SJSA1 (cell line): ENCODE measurements at regions not wholly inside any gene's neighbourhood (a gene's known extent, or its start where the extent isn't known, plus 50 kb on each side); places are given as distances from the start of the nearest gene placed in this dataset.

Experiments used
- DNase-seq, 2 experiments: peaks; one replicate each; pipeline ENCODE4 v3.0.0-alpha.2; 2015 to 2020; ENCODE audit warnings: low spot score in 2 of 2, low read depth in 1 of 2
- H3K27ac ChIP-seq: fragments of 250-450 bp; sonication (Bioruptor Pico); 2 replicates; pipeline ENCODE4 v1.5.1; 2020; ENCODE audit warnings: mild to moderate bottlenecking, moderate library complexity
- H3K27me3 ChIP-seq: fragments of 250-450 bp; sonication (Bioruptor Pico); replicated peaks from 2 replicates; pipeline ENCODE4 v1.5.1; 2020; ENCODE audit warnings: mild to moderate bottlenecking, moderate library complexity
- H3K36me3 ChIP-seq: fragments of 250-450 bp; sonication (Bioruptor Pico); 2 replicates; pipeline ENCODE4 v1.5.1; 2020; ENCODE audit warnings: mild to moderate bottlenecking
- H3K4me1 ChIP-seq: fragments of 250-450 bp; sonication (Bioruptor Pico); replicated peaks from 2 replicates; pipeline ENCODE4 v1.6.1; 2021; ENCODE audit warnings: mild to moderate bottlenecking
- H3K4me3 ChIP-seq: fragments of 250-450 bp; sonication (Bioruptor Pico); 2 replicates; pipeline ENCODE4 v1.5.1; 2020; ENCODE audit warnings: mild to moderate bottlenecking
- H3K9me3 ChIP-seq: fragments of 250-450 bp; sonication (Bioruptor Pico); replicated peaks from 2 replicates; pipeline ENCODE4 v1.5.1; 2020; ENCODE audit warnings: mild to moderate bottlenecking

DNA sequence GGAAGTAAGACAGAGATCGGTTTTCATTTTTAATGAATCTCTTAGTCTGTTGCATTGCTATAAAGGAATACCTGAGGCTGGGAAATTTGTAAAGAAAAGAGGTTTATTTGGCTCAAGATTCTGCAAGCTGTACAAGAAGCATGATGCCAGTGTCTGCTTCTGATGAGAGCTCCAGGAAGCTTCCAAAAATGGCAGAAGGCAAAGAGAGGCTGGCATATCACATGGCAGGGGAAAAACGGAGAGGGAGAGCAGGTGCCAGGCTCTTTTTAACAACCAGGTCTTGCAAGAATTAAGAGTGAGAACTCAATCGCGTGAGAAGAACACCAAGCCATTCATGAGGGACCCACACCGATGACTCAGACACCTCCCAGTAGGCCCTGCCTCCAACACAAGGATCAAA is 125.0 kb upstream of the THSD7A start:
- no peak for DNase-seq
- Histone ChIP-seq H3K9me3 (no peaks in the 10 kb centered on the region; the same call in 1 of the 2 replicates), H3K4me3 (no peak overlapping the region), H3K27me3 (no peaks in the 10 kb centered on the region), H3K27ac (no peak overlapping the region), H3K36me3 (no peaks in the 10 kb centered on the region), H3K4me1 (no peaks in the 10 kb centered on the region)

DNA sequence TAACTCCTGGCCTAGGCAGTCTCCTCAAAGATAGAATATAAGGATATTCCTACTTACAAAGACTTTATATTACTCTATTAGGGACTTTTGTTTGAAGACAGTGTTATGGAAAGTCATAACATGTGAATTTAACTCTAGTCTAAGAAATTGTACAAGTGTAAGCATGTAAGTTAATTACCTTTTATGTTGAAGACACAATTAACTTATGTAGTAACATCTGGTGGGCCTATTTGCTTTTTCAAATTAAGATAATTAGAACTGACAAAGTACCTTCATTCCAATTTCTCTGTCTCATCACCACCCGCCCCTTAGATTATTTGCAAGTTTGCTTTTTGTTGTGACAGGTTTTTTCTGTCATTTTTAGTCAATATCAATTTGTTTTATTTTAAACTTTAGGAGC is 126.0 kb upstream of the THSD7A start:
- H3K27me3 ChIP-seq, result no peaks in the 10 kb centered on the region
- no peak for DNase-seq
- no peaks in the 10 kb centered on the region for H3K36me3 ChIP-seq

GRCh38 chr7:11959121-11959520 is 127.1 kb upstream of the THSD7A start:
- no peaks in the 10 kb centered on the region for H3K27me3 ChIP-seq
- H3K4me3 ChIP-seq, result no peak overlapping the region
- DNase-seq, result no peak
- H3K27ac ChIP-seq, result no peak overlapping the region
- no peaks in the 10 kb centered on the region for H3K4me1 ChIP-seq
- no peaks in the 10 kb centered on the region; the same call in 1 of the 2 replicates for H3K9me3 ChIP-seq
- no peaks in the 10 kb centered on the region for H3K36me3 ChIP-seq

More for the DNA sequence above, 126.0 kb upstream of the THSD7A start:
- Histone ChIP-seq H3K4me3 (no peak overlapping the region), H3K9me3 (no peaks in the 10 kb centered on the region; the same call in 1 of the 2 replicates), H3K4me1 (no peaks in the 10 kb centered on the region), H3K27ac (no peak overlapping the region)

- Histone ChIP-seq H3K36me3 (no peaks in the 10 kb centered on the region), H3K27ac (no peak overlapping the region), H3K27me3 (no peaks in the 10 kb centered on the region), H3K4me1 (no peaks in the 10 kb centered on the region), H3K4me3 (no peak overlapping the region), H3K9me3 (no peaks in the 10 kb centered on the region; the same call in 1 of the 2 replicates)
- no peak for DNase-seq
Measured at GRCh38 chr7:11960621-11961020, 128.6 kb upstream of the THSD7A start.

DNA sequence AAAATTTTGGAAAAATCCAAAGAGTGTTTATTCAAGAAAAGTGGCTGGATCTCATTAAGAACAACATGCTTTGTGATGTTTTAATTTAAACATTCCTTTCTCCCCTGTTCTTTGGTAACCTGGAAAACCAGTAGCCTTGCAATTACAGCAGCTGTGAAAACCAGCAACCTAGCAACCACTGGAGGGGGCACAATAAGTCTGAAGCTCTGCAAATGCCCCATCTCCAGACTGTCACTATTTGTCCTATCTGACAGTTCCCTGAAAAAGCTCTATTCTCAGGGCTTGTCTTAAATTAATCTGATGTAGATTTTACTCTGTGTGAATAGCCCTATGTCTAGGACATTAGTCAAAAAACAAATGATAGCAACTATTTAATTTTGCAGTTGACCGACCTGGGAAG is 137.6 kb upstream of the THSD7A start:
- no peak for DNase-seq
- H3K9me3 ChIP-seq, result no peaks in the 10 kb centered on the region
- H3K4me3 ChIP-seq, result no peak overlapping the region
- no peak overlapping the region for H3K27ac ChIP-seq
- H3K27me3 ChIP-seq, result no peaks in the 10 kb centered on the region
- H3K4me1 ChIP-seq, result no peaks in the 10 kb centered on the region
- H3K36me3 ChIP-seq, result no peaks in the 10 kb centered on the region

DNA sequence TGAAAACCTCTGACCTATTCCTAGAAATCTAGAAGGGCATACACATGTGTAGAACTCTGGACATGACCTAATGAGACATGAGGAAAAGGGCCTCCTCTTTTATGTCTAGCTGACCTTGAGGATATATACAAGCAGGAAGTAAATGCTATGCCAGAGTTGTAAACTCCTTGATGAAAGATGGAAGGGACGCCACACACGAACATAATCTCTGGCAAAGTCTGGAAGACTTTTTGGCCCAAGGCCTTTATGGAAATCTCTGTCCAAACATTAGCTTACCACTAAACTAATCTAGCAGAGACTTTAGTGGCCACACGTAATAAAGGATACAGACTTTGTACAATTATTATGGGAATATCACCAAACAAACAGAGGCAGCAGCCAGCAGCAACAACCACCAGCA is 138.1 kb upstream of the THSD7A start:
- Histone ChIP-seq H3K36me3 (no peaks in the 10 kb centered on the region), H3K4me1 (no peaks in the 10 kb centered on the region), H3K9me3 (no peaks in the 10 kb centered on the region), H3K4me3 (no peak overlapping the region), H3K27me3 (no peaks in the 10 kb centered on the region), H3K27ac (no peak overlapping the region)
- DNase-seq, result no peak

GRCh38 chr7:11985376-11985775 is 153.4 kb upstream of the THSD7A start:
- Histone ChIP-seq H3K4me1 (no peaks in the 10 kb centered on the region), H3K4me3 (no peak overlapping the region), H3K36me3 (no peaks in the 10 kb centered on the region), H3K9me3 (no peaks in the 10 kb centered on the region), H3K27ac (no peak overlapping the region), H3K27me3 (no peaks in the 10 kb centered on the region)
- no peak for DNase-seq

GRCh38 chr7:11985971-11986370 is 154.0 kb upstream of the THSD7A start:
- no peaks in the 10 kb centered on the region for H3K4me1 ChIP-seq
- no peak overlapping the region for H3K4me3 ChIP-seq
- H3K27ac ChIP-seq, result no peak overlapping the region
- H3K27me3 ChIP-seq, result no peaks in the 10 kb centered on the region
- H3K9me3 ChIP-seq, result no peaks in the 10 kb centered on the region
- DNase-seq, result no peak
- H3K36me3 ChIP-seq, result no peaks in the 10 kb centered on the region

- Histone ChIP-seq H3K27me3 (no peaks in the 10 kb centered on the region), H3K36me3 (no peaks in the 10 kb centered on the region), H3K9me3 (no peaks in the 10 kb centered on the region), H3K27ac (no peak overlapping the region), H3K4me1 (no peaks in the 10 kb centered on the region), H3K4me3 (no peak overlapping the region)
- no peak for DNase-seq
Measured at GRCh38 chr7:11988186-11988585, 156.2 kb upstream of the THSD7A start.

- no peaks in the 10 kb centered on the region for H3K4me1 ChIP-seq
- no peak for DNase-seq
- no peaks in the 10 kb centered on the region for H3K9me3 ChIP-seq
- no peak overlapping the region for H3K27ac ChIP-seq
- H3K4me3 ChIP-seq, result no peak overlapping the region
- H3K27me3 ChIP-seq, result no peaks in the 10 kb centered on the region; the same call in 1 of the 2 replicates
- no peaks in the 10 kb centered on the region for H3K36me3 ChIP-seq
Measured at GRCh38 chr7:12002428-12002827, 170.4 kb upstream of the THSD7A start.

DNA sequence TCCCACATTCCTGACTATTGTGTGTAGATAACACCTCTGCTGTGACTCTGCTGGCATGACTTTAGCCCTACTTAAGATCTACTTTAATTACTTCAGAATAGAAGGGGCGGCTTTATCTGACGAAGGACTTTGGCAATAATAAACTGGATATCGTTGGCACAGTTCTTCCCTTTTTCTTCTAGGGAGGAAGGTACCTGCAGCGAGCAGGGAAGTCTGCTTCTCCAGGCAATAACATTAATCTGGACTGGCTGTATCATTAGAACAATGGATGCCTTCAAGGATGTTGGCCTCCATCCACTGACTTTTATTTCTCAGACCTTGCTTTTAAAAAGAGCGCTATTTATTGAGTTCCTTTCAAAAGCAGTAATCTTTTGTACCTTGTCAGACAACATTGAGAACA is 172.6 kb upstream of the THSD7A start:
- no peak for DNase-seq
- no peaks in the 10 kb centered on the region; the same call in 1 of the 2 replicates for H3K27me3 ChIP-seq

DNA sequence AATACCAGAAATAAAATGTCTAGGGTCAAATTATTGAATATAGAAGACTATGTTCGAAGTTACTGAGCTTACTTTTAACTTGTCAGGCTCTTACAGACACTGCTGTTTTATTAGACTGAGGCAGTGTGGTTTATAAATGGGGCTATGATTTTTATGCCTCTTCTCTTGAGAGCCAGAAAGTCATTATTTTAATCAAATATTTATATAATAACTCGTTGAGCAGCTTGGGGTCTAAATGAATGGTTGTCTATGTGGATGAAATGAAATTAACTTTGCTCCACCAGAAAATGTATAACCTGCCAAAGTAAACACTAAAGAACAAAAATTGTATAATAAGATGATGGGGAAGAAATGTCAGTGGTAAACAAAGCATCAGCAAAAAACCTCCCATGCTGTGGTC is 175.6 kb upstream of the THSD7A start:
- no peak for DNase-seq
- H3K9me3 ChIP-seq, result no peaks in the 10 kb centered on the region
- no peaks in the 10 kb centered on the region for H3K4me1 ChIP-seq
- H3K27ac ChIP-seq, result no peak overlapping the region
- H3K4me3 ChIP-seq, result no peak overlapping the region
- H3K36me3 ChIP-seq, result no peaks in the 10 kb centered on the region
- H3K27me3 ChIP-seq, result peaks cover 3% of the 10 kb centered on the region; the same call in 1 of the 2 replicates

More for the DNA sequence above, 172.6 kb upstream of the THSD7A start:
- no peaks in the 10 kb centered on the region for H3K9me3 ChIP-seq
- H3K4me1 ChIP-seq, result no peaks in the 10 kb centered on the region
- H3K4me3 ChIP-seq, result no peak overlapping the region
- no peaks in the 10 kb centered on the region for H3K36me3 ChIP-seq
- H3K27ac ChIP-seq, result no peak overlapping the region

GRCh38 chr7:12013983-12014382 is 182.0 kb upstream of the THSD7A start:
- no peak overlapping the region for H3K4me3 ChIP-seq
- 0 out of 2 replicates have a peak, but pooled peaks cover 3% of the 10 kb centered on the region for H3K27me3 ChIP-seq
- no peak for DNase-seq
- H3K4me1 ChIP-seq, result no peaks in the 10 kb centered on the region
- no peaks in the 10 kb centered on the region for H3K36me3 ChIP-seq
- no peaks in the 10 kb centered on the region for H3K9me3 ChIP-seq
- H3K27ac ChIP-seq, result no peak overlapping the region

DNA sequence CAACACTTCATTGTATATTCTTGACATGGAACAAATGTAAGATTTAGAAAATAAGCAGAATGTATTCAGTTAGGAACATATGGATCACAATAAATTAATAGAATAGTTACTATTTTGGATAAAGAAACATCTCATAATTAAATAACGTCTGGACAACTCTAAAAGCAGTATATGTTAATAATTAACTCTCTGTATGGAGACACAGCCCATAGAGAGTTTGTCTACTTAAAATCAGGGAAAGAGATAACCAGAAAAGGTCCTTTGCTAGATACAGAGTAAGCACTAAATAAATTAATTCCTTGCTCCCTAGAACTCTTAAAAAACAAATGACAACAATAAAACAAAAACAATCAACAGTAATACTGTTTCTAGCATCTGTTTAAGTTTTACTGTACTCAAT is 184.4 kb upstream of the THSD7A start:
- no peaks in the 10 kb centered on the region for H3K4me1 ChIP-seq
- H3K27me3 ChIP-seq, result no peaks in the 10 kb centered on the region
- H3K36me3 ChIP-seq, result no peaks in the 10 kb centered on the region
- no peaks in the 10 kb centered on the region for H3K9me3 ChIP-seq
- H3K4me3 ChIP-seq, result no peak overlapping the region
- no peak for DNase-seq
- H3K27ac ChIP-seq, result no peak overlapping the region

DNA sequence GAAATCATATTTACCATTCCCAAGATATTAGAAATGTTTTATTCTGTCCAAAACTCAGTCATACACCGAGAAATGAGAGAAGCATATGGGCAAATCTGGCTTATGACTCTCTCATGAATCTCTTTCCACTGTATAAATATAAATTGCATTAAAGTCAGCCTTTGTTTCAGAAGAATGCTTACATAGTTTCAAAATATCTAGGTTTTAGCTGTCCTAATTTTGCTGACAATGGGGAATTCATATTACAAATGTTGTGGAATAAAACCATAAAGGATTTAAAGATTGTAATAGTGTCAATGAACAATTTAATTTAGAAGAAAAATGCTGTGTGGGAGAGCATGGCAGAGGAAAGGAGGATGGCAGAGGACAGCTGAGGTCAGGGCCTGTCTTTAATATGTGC is 185.0 kb upstream of the THSD7A start:
- no peak overlapping the region for H3K27ac ChIP-seq
- no peak overlapping the region for H3K4me3 ChIP-seq
- no peaks in the 10 kb centered on the region for H3K27me3 ChIP-seq
- H3K4me1 ChIP-seq, result no peaks in the 10 kb centered on the region
- no peaks in the 10 kb centered on the region for H3K36me3 ChIP-seq
- H3K9me3 ChIP-seq, result no peaks in the 10 kb centered on the region
- no peak for DNase-seq
